ENCODE measurements at regions not wholly inside any gene's neighbourhood (a gene's known extent, or its start where the extent isn't known, plus 50 kb on each side); places are given as distances from the start of the nearest gene placed in this dataset.

DNA sequence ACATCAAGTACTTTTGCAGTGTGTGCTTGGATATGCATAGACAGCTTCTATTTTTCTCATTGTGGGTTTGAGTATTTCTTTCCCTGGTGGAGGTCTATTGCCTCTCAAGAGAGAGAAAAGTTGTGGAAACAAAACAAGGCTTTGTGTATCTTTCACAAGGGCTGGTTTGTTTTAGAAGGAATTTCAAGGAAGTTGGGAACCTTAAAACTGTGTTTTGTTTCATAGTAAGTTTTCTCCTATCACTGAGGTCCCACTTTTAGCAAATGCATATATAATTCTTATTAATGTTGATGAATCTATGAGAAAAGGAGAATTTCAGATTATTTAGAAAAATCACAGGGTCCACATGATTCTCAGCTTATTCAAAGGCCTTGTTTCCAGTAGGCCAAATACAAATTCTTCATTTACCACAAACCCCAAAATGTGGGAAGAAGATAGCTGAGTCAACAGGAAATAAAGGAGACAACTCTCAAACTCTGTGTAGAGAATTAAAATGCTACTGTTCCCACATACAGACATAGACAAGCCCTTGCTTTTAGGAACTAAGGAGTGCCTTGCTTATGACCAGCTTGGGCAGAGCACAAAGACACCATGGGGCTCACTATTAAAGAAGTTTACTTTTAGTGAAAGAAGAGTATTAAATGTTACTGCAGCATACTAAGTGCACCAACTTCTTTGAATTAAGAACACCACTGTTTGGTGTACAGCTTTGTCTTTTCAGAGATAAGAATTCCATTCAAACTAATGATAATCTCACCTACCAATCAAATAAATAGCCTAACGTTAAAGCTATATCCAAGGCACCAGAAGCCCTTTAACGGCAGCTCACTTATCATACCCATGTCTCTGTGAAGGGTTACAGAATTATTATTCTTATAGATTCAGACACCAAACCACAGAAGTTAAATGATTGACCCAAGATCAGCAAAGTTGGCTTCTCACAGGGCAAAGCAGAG is 177.4 kb upstream of the LEF1 start:
- DNase-seq (no peak), ATAC-seq (peak; percentile 16)
- POLR2A ChIA-PET: interaction anchor here (1.0 kb wide), 1 partner anchor 29 kb away, joined by 3 read pairs; no protein-coding TSS in a partner anchor
- H3K36me3 Mint-ChIP-seq (ENCODE audit: low read depth): peaks cover 7% of the 10 kb centered on the region
- H3K27ac Mint-ChIP-seq: no peak overlapping the region
- no peaks in the 10 kb centered on the region for H3K9me3 Mint-ChIP-seq (ENCODE audit: insufficient read depth)
- peaks cover 47% of the 10 kb centered on the region for H3K4me1 Mint-ChIP-seq (ENCODE audit: low read depth)
- peaks cover 2% of the 10 kb centered on the region for H3K27me3 Mint-ChIP-seq (ENCODE audit: low read depth)
- no peak overlapping the region for H3K4me3 Mint-ChIP-seq
- CTCF ChIA-PET: interaction anchor here (0.6 to 5.1 kb wide), 5 partner anchors 9 to 226 kb away, joined by 3 to 38 read pairs (median 3); no protein-coding TSS in a partner anchor

DNA sequence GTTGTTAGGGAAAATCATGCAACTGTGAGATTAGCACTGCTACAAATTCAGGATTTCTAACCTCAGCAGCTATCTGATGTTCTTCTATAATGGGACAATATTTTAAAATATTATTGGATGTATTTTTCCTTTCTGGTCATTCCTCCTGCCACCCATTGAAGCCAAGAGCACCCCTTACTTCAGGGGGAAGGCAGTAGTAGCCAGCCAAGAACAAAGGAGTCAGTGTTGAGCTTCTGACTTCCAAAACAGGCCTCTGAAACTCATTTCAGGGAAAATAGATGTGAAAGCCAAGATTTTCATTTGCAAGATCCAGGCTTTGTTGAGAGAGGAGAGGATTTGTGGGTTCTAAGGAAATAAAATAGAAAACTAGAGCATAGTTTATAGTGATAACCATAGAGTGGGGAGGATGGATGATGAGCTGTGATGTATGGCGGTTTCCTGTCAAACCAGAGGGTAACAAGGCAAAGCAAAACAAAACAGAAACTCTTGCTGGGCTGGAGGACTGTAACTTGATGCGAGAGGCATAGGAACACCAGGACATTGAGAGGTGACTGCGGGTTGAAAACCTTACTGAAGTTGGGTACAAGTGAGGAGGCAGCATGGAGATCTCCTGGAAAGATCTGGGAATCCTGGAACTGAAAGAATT is 173.7 kb upstream of the LEF1 start:
- Mint-ChIP-seq H3K4me3 (peak overlapping the region; percentile 64), H3K36me3 (ENCODE audit: low read depth) (no peaks in the 10 kb centered on the region), H3K27ac (peak overlapping the region; percentile 86), H3K4me1 (ENCODE audit: low read depth) (peaks cover 56% of the 10 kb centered on the region), H3K9me3 (ENCODE audit: insufficient read depth) (no peaks in the 10 kb centered on the region), H3K27me3 (ENCODE audit: low read depth) (peaks cover 3% of the 10 kb centered on the region)
- CTCF ChIA-PET: interaction anchor here (0.5 to 5.1 kb wide), 20 partner anchors 8 to 324 kb away, joined by 3 to 38 read pairs (median 3); no protein-coding TSS in a partner anchor
- peak; percentile 71 for DNase-seq
- ATAC-seq: peak; percentile 98
- POLR2A ChIA-PET: interaction anchor here (0.6 kb wide), 1 partner anchor 13 kb away, joined by 4 read pairs; no protein-coding TSS in a partner anchor

DNA sequence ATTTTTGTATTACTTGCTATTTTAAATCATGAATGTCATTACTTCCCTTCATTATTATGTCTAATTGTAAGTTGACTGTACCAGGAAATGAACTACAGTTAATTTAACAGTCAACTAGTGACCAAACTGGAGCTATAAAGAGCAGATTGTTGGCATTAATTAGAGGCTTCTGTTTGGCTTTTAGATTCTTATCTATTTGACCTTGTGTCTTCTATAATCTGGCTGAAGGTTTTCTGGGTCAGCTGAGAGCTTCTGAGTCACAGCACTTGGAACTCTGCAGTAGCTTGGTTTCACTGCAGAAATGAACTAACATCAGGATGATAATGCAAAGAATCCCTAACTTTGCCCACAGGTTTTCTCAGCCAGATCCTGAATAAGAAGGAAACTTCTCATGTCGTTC is 169.2 kb upstream of the LEF1 start:
- ChIA-PET POLR2A (interaction anchor here (0.9 kb wide), 1 partner anchor 222 kb away, joined by 3 read pairs; no protein-coding TSS in a partner anchor), CTCF (no interaction called here)
- Mint-ChIP-seq H3K27me3 (ENCODE audit: low read depth) (peaks cover 5% of the 10 kb centered on the region), H3K36me3 (ENCODE audit: low read depth) (no peaks in the 10 kb centered on the region), H3K27ac (no peak overlapping the region), H3K9me3 (ENCODE audit: insufficient read depth) (no peaks in the 10 kb centered on the region), H3K4me3 (no peak overlapping the region), H3K4me1 (ENCODE audit: low read depth) (peaks cover 28% of the 10 kb centered on the region)
- ATAC-seq (no peak), DNase-seq (no peak)

DNA sequence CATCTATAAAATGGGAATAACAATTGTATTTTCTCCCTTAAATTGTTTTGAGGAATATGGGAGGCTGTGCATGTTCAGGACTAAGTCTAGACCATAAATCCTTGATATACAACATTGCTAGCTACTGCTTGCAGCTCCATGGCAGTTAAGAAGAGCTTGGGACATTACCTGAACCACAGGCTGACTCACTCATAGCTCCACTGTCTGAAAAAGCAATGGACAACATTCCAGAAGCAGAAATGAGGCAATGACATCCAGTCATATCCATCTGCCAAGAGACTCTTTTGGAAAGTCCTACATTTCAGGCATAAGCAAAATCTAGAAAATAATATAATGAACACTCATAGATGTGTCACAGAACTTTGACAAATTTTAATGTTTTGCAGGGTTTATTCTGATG is 167.3 kb upstream of the LEF1 start:
- ATAC-seq: no peak
- CTCF ChIA-PET: interaction anchor here (0.7 kb wide), 2 partner anchors 31 to 323 kb away, joined by 3 read pairs; no protein-coding TSS in a partner anchor

DNA sequence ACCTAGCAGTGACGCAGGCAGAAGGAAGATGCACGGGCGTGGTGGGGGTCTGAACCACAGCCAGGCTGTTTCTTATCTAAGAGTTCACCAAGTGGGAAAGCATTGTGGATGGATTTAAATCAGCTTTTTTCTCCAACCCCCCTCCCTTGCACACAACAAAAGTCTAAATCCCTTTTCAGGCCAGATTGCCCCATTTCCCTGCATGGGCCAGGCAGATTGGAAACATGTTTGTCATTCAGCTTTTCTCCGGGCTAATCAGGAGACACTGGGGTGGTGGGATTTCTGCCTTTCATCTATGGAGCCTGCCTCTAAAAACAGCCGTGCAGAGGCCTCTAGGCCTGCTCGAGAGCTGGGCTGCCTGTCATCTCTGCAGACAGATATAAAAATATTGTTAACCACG is 166.3 kb upstream of the LEF1 start:
- POLR2A ChIA-PET: no interaction called here
- DNase-seq (no peak), ATAC-seq (no peak)
- H3K9me3 Mint-ChIP-seq (ENCODE audit: insufficient read depth): no peaks in the 10 kb centered on the region
- no peak overlapping the region for H3K27ac Mint-ChIP-seq
- peaks cover 6% of the 10 kb centered on the region for H3K4me1 Mint-ChIP-seq (ENCODE audit: low read depth)
- no peaks in the 10 kb centered on the region for H3K36me3 Mint-ChIP-seq (ENCODE audit: low read depth)
- H3K27me3 Mint-ChIP-seq (ENCODE audit: low read depth): peaks cover 13% of the 10 kb centered on the region
- H3K4me3 Mint-ChIP-seq: no peak overlapping the region
- CTCF ChIA-PET: no interaction called here

More for the DNA sequence above, 167.3 kb upstream of the LEF1 start:
- H3K9me3 Mint-ChIP-seq (ENCODE audit: insufficient read depth): no peaks in the 10 kb centered on the region
- no peak overlapping the region for H3K4me3 Mint-ChIP-seq
- H3K27me3 Mint-ChIP-seq (ENCODE audit: low read depth): peaks cover 11% of the 10 kb centered on the region
- peaks cover 13% of the 10 kb centered on the region for H3K4me1 Mint-ChIP-seq (ENCODE audit: low read depth)
- no peak for DNase-seq
- POLR2A ChIA-PET: no interaction called here
- H3K36me3 Mint-ChIP-seq (ENCODE audit: low read depth): no peaks in the 10 kb centered on the region
- H3K27ac Mint-ChIP-seq: no peak overlapping the region

DNA sequence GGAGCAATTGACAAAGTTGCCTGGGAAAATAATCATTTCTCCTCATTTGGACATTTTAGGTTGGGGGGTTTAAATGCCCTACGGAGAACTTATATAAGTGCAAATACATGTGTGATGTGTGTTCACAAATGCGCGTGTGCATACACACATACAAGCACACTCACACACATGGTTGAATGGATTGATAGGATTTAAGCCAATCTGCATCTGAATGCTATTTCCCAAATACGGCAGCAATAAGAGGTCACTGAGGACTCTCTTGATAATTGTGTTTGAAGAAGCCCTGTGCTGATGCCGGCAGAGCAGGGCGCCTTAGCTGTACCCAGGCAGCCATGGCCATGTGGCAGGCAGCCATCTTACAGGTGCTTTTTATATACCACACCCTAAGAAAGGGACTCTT is 165.3 kb upstream of the LEF1 start:
- ChIA-PET CTCF (no interaction called here), POLR2A (no interaction called here)
- Mint-ChIP-seq H3K27ac (no peak overlapping the region), H3K36me3 (ENCODE audit: low read depth) (no peaks in the 10 kb centered on the region), H3K4me3 (no peak overlapping the region), H3K9me3 (ENCODE audit: insufficient read depth) (no peaks in the 10 kb centered on the region), H3K27me3 (ENCODE audit: low read depth) (peaks cover 13% of the 10 kb centered on the region), H3K4me1 (ENCODE audit: low read depth) (peaks cover 1% of the 10 kb centered on the region)
- no peak for DNase-seq
- no peak for ATAC-seq

DNA sequence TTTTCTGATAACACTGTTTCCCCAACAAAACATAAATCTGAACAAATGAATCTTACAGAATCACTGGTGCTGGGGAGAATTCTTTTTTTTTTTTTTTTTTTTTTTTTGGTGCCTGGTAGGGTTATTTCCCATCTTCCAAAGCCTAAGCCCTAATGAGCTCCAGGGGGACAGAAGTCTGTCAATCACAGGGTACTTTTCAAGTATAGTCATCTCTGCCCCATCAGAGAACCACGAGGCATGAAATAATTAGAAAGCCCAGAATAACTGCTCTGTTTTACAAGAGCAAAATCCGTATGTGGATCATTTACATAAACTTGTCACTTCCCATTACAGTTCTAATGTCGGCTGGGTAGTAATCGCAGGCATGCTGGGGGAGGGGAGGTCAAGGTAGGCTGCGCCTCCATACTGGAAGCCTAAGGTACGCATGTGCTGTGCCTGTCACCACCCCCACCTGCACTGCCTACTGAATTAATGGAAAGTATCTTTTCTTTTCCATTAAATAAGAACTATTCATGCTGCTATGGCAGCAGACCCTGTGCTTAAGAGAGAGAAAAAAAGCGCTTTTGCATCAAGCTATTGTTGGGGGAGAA is 164.7 kb upstream of the LEF1 start:
- Mint-ChIP-seq H3K4me3 (no peak overlapping the region), H3K27me3 (ENCODE audit: low read depth) (peaks cover 12% of the 10 kb centered on the region), H3K36me3 (ENCODE audit: low read depth) (no peaks in the 10 kb centered on the region), H3K9me3 (ENCODE audit: insufficient read depth) (no peaks in the 10 kb centered on the region), H3K27ac (no peak overlapping the region), H3K4me1 (ENCODE audit: low read depth) (peaks cover 6% of the 10 kb centered on the region)
- no peak for DNase-seq
- no peak for ATAC-seq
- POLR2A ChIA-PET: no interaction called here
- CTCF ChIA-PET: no interaction called here

DNA sequence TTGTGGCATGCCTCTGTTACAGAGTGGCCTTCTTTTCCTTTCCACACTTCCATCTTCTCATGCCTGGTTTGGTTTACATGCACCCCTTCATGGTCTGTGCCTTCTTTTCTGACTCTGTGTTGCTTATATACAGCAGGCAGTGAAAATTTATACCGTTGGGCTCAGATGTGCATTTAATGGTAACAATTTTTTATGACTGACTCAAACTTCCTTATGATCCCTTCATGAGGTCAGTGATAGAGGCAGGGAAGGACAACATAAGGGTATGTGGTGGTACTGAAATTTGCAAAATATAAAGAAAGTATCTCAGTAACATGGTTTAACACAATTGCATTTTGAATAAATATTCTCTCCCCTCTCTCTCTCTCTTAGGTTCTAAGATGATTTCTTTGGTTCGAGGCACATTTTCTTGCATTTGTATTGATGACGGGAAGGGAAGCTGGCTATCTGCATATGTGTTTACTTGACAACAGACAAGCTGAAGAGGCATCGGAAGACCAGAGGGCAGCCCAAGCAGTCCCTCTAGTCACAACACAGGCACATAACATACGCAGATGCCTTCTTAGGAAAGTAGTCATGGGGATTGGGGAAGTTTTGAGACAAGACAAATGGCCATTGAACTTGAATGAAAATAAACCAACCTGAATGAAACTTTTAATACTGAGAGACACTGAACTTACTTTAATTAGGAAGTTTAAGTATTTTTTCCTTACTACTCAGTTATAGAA is 163.3 kb upstream of the LEF1 start:
- peaks cover 11% of the 10 kb centered on the region for H3K27me3 Mint-ChIP-seq (ENCODE audit: low read depth)
- no peak for ATAC-seq
- no peaks in the 10 kb centered on the region for H3K36me3 Mint-ChIP-seq (ENCODE audit: low read depth)
- no peak overlapping the region for H3K27ac Mint-ChIP-seq
- no peaks in the 10 kb centered on the region for H3K9me3 Mint-ChIP-seq (ENCODE audit: insufficient read depth)
- no peak for DNase-seq
- H3K4me1 Mint-ChIP-seq (ENCODE audit: low read depth): peaks cover 16% of the 10 kb centered on the region
- H3K4me3 Mint-ChIP-seq: no peak overlapping the region
- ChIA-PET CTCF (no interaction called here), POLR2A (no interaction called here)

DNA sequence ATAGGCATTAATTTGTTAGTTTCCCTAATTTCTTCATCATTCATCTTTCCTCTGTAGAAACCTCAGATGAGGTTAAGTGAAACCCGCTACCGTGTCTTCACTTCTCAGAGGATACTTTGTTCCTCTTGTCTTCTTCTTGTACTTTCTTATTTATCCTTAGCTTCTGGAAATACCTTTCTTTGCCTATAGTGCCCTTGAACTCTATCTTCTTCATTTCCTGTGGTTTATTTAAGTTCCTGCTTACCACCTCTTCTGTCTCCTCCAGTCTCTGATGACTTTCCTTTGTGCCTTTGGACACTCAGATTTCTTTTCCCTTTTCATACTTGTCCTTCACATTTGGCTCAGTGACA is 159.6 kb upstream of the LEF1 start:
- Mint-ChIP-seq H3K27ac (no peak overlapping the region), H3K9me3 (ENCODE audit: insufficient read depth) (no peaks in the 10 kb centered on the region), H3K27me3 (ENCODE audit: low read depth) (peaks cover 11% of the 10 kb centered on the region), H3K36me3 (ENCODE audit: low read depth) (no peaks in the 10 kb centered on the region), H3K4me1 (ENCODE audit: low read depth) (peaks cover 16% of the 10 kb centered on the region), H3K4me3 (no peak overlapping the region)
- ChIA-PET POLR2A (no interaction called here), CTCF (interaction anchor here (1.0 kb wide), 1 partner anchor 298 kb away, joined by 4 read pairs; no protein-coding TSS in a partner anchor)
- DNase-seq (no peak), ATAC-seq (no peak)

DNA sequence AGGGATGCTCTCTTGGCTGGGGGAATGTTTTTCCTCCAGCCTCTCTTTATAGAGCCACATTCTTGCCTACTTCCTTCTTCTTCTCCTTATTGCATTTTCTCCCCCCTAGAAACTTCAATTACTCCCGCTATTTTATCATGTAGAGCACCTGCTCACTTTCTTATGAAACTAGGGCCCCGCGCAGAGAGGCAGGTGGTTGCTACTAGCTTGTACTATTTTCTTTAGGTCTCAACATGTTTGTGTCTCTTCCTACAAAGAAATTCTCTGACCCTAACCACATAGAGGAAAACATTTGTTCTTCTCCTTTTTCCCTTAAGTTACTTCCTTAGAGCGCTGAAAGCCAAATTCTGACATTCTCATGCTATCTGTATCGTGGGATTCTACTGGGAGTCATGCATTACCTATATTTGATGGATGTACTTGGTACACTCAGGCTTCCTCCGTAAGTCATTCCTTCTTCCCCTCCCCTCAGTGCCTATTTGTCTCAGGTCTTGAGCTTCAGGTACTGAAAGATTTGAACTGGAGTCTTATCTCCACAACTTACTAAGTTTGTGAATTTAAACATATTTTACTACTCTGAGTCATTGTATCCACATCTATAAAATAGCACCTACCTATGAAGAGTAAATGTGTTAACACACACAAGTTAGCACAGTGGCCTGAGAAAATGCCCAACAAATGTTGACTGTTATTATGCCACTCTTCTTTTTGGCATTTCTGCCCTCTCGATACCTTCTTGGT is 159.1 kb upstream of the LEF1 start:
- POLR2A ChIA-PET: no interaction called here
- DNase-seq (no peak), ATAC-seq (no peak)
- no peak overlapping the region for H3K27ac Mint-ChIP-seq
- CTCF ChIA-PET: no interaction called here
- H3K4me3 Mint-ChIP-seq: no peak overlapping the region
- H3K27me3 Mint-ChIP-seq (ENCODE audit: low read depth): peaks cover 7% of the 10 kb centered on the region
- no peaks in the 10 kb centered on the region for H3K36me3 Mint-ChIP-seq (ENCODE audit: low read depth)
- H3K9me3 Mint-ChIP-seq (ENCODE audit: insufficient read depth): no peaks in the 10 kb centered on the region
- H3K4me1 Mint-ChIP-seq (ENCODE audit: low read depth): peaks cover 16% of the 10 kb centered on the region

DNA sequence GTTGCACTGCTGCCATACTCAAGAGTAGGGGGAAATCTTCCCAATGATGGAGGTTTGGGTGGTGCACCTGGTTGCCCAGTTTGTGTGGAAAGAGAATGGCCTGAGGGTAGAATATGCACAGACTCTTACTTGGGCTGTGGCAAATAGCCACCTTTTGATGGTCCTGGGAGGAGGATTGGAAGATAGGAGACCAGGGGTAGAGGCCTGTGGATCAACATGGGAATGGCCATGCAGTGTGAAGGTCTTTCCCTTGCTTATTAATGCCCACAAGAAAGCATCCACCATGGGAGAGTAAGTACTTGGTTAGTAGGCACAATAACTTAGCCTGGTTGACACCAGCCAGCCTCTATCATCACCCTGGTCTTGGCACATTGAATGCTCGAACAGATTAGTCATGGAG is 156.8 kb upstream of the LEF1 start:
- no peak overlapping the region for H3K4me3 Mint-ChIP-seq
- no peak for ATAC-seq
- no peak for DNase-seq
- peaks cover 6% of the 10 kb centered on the region for H3K36me3 Mint-ChIP-seq (ENCODE audit: low read depth)
- no peak overlapping the region for H3K27ac Mint-ChIP-seq
- POLR2A ChIA-PET: no interaction called here
- peaks cover 4% of the 10 kb centered on the region for H3K9me3 Mint-ChIP-seq (ENCODE audit: insufficient read depth)
- CTCF ChIA-PET: no interaction called here
- peaks cover 16% of the 10 kb centered on the region for H3K4me1 Mint-ChIP-seq (ENCODE audit: low read depth)
- H3K27me3 Mint-ChIP-seq (ENCODE audit: low read depth): peaks cover 2% of the 10 kb centered on the region
